Medulla oblongata (tissue), 1 donor: ENCODE measurements at regions not wholly inside any gene's neighbourhood (a gene's known extent, or its start where the extent isn't known, plus 50 kb on each side); places are given as distances from the start of the nearest gene placed in this dataset.

Experiments used
- DNase-seq: peaks from one replicate; pipeline ENCODE4 v3.0.0-alpha.2; 2015; ENCODE audit errors: extremely low spot score

GRCh38 chr12:88417531-88417930 lies 162.7 kb downstream of the KITLG start:
- DNase-seq = no peak

GRCh38 chr12:88418856-88419497 lies 161.3 kb downstream of the KITLG start:
- DNase-seq = no peak

DNA sequence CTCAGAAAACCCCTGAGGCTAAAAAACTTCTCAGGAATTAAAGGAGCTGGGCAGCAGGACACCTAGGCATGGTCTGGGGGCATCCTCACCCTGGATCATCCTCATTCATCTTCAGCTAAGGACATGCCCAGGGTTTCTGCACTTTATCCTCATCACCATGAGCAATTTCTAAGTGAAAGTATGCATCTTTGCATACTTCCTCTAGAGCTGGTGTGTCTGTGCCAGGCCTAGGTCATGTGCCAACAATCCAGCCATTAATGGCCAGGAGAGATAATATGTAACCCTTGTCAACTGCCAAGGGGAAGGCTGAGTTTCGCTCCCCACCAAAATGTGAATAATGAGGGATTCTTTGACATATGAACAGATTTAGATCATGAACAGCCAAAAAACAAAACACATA lies 160.5 kb downstream of the KITLG start:
- DNase-seq = no peak

GRCh38 chr12:88420457-88420856 lies 159.8 kb downstream of the KITLG start:
- DNase-seq = no peak

DNA sequence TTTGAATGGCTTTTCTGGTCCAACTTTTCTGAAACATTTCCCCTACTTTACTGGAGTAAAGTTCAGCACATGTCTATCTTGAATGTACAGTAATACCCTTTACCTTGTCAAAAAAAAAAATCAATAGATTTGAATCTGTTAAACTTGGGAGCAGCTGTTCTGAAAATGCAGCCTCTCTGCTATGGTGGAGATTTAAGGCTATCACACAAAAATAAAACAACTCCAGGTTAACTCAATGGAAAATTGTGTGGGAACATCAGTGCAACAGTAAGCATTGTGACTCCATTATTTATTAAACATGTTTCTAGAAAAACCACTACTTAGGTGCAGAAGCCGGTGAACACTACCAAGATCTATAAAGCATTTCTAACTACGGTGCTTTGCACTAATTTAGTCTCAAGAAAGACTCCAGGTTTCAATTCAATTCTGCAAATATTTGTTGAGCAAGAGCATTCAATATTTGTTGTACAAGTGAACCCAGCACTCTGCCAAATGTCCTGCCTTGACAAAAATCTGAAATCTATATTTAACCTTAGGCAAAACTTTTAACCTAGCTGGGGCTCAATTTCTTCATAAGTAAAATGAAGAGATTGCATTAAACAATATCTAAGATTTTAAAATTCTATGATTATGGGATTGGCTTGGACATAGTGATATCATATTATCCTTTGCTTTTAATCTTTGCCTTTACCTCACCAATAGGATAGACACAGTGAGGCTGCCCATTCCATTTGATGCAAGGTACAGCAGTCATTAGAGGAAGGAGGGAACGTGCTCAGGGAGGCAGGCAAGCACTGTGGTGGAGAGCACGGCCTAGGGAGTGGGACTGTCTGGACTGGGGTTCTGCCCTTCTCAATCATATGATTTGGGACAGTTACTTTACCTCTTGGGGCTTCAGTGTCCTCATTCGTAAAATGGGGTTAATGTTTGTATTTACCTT lies 155.2 kb downstream of the KITLG start:
- no peak for DNase-seq

GRCh38 chr12:88428350-88428749 lies 151.9 kb downstream of the KITLG start:
- DNase-seq = no peak

GRCh38 chr12:88431246-88431645 lies 149.0 kb downstream of the KITLG start:
- DNase-seq = no peak

DNA sequence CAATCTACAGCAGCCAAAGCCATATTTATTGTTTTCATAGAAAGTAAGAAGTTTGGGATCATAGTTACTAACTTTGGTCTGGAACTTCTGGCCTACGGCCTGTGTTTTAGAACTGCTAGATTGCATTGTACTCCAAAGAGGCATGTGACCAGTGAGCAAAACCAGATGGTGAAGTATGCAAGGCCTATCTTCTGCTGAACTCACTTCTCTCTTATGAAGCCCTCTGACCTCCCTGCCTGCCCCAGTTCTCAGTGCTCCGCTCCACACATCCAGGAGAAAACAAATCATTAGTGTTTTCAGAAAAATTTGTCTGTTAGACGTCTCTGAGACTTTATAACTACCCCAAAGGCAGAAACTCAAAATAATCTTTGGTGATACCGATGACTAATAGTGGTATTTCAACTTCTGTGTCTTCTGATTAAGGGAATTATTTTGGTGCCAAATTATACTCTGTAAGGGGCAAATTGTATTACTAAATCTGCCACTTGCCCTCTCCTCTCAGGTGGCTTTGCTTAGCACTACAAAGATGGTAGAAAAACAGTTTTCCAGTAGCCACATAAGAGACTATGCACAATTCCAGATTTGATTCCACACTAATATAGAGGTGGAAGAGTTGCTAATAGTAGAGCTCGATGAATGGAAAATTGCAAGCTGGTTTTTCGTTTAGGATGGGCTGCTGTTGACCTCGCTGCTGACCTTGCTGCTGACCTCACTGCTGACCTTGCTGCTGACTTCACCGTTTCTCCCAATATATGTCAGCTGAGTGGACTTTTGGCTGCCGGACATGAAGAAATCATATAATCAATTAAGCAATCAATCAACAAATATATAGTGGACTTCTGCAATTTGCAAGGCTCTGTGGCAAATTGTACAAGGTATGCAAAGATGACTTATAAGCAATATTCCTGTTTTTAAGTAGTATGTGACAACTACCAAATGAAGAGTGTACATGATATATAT lies 147.5 kb downstream of the KITLG start:
- DNase-seq = no peak

DNA sequence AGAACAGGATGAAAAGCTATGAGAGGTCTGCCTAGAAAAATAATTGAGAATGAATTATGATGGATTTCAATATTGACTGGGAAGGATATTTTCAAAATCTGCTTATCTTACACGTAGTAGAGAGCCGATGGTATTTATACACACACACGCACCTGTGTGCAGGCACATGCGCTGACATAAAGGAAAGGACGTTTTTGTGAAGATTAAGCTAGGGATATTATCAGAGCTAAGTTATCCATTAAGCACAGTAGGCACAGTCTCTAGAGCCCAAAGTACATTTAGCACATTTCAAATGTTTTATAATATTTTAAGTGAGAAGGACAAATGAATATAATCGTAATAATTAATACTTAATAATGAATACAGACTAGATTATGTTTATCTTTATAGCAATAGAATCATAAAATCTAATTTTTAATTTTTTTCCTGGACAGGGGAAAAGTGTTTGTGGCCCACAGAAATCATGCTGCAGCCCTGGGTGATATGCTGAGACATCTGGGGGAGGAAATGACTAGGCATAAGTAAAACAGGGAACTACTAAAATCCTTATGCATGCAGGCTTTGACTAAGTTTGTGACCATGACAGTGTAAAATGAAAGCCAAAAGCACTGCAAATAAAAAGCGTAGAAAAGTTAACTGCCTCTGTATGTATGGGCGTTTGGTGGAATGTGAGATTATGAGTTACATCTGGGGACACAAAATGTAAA lies 146.1 kb downstream of the KITLG start:
- no peak for DNase-seq

DNA sequence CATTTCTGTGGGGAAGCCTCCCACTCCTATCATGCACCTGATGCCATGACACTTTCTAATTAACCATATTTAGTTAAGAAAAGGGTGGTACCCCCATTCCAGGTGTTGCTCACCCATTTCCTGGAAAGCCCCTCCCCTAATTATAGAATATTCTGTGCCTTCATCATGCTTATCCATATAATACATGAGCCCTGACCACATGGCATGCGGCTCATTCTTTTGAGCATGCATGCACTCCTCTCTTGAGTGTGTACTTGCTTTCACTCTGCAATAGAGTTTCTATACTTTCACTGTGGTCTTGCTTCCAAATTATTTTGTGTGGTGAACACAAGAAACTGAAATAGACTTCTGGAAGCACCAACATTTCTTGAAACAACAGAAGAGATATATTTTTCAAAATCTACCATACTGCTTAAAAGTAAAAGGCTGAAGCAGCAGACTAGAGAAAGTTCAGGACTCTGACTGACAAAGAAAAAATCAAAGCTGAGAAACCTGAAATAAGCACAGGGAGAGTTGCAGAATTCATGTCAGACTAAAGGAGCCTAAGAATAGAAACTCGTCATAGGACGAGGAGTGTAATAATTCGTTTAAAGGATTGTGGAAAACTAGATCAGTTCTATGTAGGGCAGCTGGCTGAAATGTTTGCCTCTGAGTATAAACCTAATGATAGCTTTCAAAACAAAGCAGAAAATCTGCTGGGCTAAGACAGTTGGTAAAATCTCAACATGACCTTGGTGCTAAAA lies 144.8 kb downstream of the KITLG start:
- no peak for DNase-seq

DNA sequence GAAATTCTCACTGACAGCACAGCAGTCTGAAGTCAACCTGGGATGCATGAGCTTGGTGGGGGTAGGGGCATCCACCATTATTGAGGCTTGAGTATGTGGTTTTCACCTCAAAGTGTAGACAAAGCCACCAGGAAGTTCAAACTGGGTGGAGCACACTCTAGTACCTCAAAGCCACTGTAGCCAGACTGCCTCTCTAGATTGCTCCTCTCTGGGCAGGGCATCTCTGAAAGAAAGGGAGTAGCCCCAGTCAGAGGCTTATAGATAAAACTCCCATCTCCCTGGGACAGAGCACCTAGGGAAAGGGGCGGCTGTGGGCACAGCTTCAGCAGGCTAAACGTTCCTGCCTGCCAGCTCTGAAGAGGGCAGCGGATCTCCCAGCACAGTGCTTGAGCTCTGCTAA lies 143.0 kb downstream of the KITLG start:
- DNase-seq = no peak
